WI38 (cell line): ENCODE measurements at regions not wholly inside any gene's neighbourhood (a gene's known extent, or its start where the extent isn't known, plus 50 kb on each side); places are given as distances from the start of the nearest gene placed in this dataset.

Source experiments
- H3K4me3 ChIP-seq: 2 replicates; pipeline ENCODE4 v1.5.1; 2011; ENCODE audit warnings: low read depth, mild to moderate bottlenecking, control low read depth, low read length
- TF ChIP-seq, protein P1 (sequence below): IDR thresholded peaks from 2 replicates; pipeline ENCODE4 v1.5.1; 2012; ENCODE audit warnings: low read depth, mild to moderate bottlenecking, control low read depth, low read length

DNA sequence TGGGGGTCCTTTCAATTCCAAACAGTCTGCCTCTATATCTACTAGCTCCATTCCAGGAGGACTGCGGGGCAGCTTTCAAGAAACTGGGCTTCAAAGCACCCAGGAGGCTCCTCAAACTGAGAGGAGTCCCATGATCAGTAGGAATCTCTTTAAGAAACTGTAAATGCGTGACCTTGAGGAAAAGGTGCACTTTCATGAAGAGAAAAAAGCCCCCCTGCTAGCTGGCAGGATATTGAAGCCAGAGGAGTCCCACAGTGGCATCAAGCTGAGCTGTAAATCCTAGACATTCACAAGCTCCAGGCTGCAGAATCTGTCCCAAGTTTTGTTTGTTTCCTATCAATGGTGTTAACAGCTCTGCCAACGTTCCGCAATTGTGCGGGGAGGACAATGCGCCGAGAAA, 790.1 kb downstream of the SLC4A3 start:
- TF ChIP-seq, protein P1, sequence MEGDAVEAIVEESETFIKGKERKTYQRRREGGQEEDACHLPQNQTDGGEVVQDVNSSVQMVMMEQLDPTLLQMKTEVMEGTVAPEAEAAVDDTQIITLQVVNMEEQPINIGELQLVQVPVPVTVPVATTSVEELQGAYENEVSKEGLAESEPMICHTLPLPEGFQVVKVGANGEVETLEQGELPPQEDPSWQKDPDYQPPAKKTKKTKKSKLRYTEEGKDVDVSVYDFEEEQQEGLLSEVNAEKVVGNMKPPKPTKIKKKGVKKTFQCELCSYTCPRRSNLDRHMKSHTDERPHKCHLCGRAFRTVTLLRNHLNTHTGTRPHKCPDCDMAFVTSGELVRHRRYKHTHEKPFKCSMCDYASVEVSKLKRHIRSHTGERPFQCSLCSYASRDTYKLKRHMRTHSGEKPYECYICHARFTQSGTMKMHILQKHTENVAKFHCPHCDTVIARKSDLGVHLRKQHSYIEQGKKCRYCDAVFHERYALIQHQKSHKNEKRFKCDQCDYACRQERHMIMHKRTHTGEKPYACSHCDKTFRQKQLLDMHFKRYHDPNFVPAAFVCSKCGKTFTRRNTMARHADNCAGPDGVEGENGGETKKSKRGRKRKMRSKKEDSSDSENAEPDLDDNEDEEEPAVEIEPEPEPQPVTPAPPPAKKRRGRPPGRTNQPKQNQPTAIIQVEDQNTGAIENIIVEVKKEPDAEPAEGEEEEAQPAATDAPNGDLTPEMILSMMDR = no peak
- H3K4me3 ChIP-seq = no peak overlapping the region

GRCh38 chr2:220419647-220420046, 792.2 kb downstream of the SLC4A3 start:
- H3K4me3 ChIP-seq = no peak overlapping the region
- TF ChIP-seq, protein P1 = no peak

DNA sequence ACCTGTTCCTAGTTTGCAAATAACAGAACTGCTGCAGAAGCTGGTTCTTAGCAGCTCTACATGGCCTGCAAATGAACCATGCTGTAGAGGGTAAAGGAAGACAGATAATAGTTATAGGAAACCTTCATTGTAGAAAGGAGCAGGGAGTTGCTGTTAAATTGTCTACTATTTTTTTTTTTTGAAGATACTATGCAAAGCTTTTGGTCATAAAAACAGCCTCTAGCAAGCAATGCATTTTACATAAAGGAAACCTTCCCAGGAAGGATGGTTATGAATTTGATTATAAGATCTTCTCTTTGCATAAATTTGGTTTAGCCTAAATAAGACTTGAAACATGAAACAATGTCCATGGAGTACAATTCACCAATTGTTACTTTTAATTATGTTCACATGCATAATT, 793.4 kb downstream of the SLC4A3 start:
- TF ChIP-seq, protein P1 = no peak
- no peak overlapping the region for H3K4me3 ChIP-seq

- TF ChIP-seq, protein P1 = no peak
- H3K4me3 ChIP-seq = no peak overlapping the region
Observed at GRCh38 chr2:220422676-220423075, 795.2 kb downstream of the SLC4A3 start.

DNA sequence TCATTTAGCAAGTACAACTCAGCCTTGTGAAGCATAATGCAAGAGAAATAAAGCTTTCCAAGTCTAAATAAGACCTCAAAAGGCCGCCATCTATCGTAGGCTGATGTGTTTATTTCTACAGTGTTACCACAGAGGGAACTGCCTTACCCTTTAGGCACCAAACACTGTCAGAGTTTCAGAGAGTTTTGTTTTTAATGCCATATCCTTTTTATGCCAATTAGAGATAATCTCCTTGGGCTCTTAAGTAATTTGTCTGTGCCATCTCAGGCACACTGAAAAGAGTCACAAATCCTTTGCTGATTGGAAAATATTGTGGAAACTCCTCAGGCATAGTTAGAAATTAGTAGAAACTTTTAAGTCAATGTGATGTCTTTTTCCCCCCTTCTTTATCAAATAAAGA, 797.1 kb downstream of the SLC4A3 start:
- H3K4me3 ChIP-seq = no peak overlapping the region
- TF ChIP-seq, protein P1 = no peak

- no peak overlapping the region for H3K4me3 ChIP-seq
- TF ChIP-seq, protein P1 = no peak
Observed at GRCh38 chr2:220432645-220433044, 805.2 kb downstream of the SLC4A3 start.

DNA sequence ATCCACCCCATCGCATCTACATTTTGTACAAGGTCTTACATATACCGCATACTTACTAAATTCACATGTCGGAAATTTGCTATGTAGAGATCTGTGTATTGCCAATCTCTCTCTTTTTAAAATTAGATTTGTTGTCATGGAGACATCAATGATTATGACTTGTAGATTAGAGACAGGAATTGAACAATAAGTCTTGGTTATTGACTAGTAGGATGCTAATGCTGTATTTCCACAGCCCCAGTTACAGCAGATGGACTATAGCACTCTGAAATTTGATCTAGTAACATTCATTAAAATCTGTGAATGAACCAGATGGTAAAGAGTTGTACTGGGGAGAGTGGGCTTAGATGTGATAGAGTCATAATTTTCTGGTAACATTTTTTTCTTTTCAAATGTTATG, 805.7 kb downstream of the SLC4A3 start:
- H3K4me3 ChIP-seq = no peak overlapping the region
- TF ChIP-seq, protein P1 = no peak
